H4 (cell line): ENCODE measurements at regions not wholly inside any gene's neighbourhood (a gene's known extent, or its start where the extent isn't known, plus 50 kb on each side); places are given as distances from the start of the nearest gene placed in this dataset.
A peak's percentile ranks its signal among the peaks of the same experiment; 100 is the strongest.

Experiments
- DNase-seq: peaks from one replicate; pipeline ENCODE4 v3.0.0-alpha.2; 2015; ENCODE audit warnings: low spot score

- DNase-seq, result no peak
Observed at GRCh38 chrX:43008356-43008755, 230.4 kb upstream of the PPP1R2C start.

- DNase-seq, result no peak
Observed at GRCh38 chrX:43016021-43016420, 238.1 kb upstream of the PPP1R2C start.

GRCh38 chrX:43018031-43018430 is 240.1 kb upstream of the PPP1R2C start:
- no peak for DNase-seq

- DNase-seq, result no peak
Observed at GRCh38 chrX:43019021-43019420, 241.1 kb upstream of the PPP1R2C start.

- no peak for DNase-seq
Observed at GRCh38 chrX:43025806-43026315, 247.9 kb upstream of the PPP1R2C start.

- no peak for DNase-seq
Observed at GRCh38 chrX:43064096-43064495, 286.1 kb upstream of the PPP1R2C start.

- DNase-seq, result no peak
Observed at GRCh38 chrX:43065978-43066377, 288.0 kb upstream of the PPP1R2C start.

GRCh38 chrX:43068639-43069038 is 290.7 kb upstream of the PPP1R2C start:
- no peak for DNase-seq

- no peak for DNase-seq
Observed at GRCh38 chrX:43083016-43083415, 305.1 kb upstream of the PPP1R2C start.

- DNase-seq, result no peak
Observed at GRCh38 chrX:43087830-43088229, 309.9 kb upstream of the PPP1R2C start.

GRCh38 chrX:43096830-43097229 is 318.9 kb upstream of the PPP1R2C start:
- DNase-seq, result no peak

- no peak for DNase-seq
Observed at GRCh38 chrX:43106009-43106408, 328.0 kb upstream of the PPP1R2C start.

- no peak for DNase-seq
Observed at GRCh38 chrX:43108828-43109227, 330.9 kb upstream of the PPP1R2C start.

- DNase-seq, result peak; percentile 4
Observed at GRCh38 chrX:43121637-43122036, 343.7 kb upstream of the PPP1R2C start.

- DNase-seq, result no peak
Observed at GRCh38 chrX:43139645-43140044, 361.7 kb upstream of the PPP1R2C start.

GRCh38 chrX:43140582-43140981 is 362.6 kb upstream of the PPP1R2C start:
- no peak for DNase-seq

- no peak for DNase-seq
Observed at GRCh38 chrX:43141885-43142284, 363.9 kb upstream of the PPP1R2C start.

- DNase-seq, result no peak
Observed at GRCh38 chrX:43148305-43148704, 370.3 kb upstream of the PPP1R2C start.

GRCh38 chrX:43165343-43165920 is 387.5 kb upstream of the PPP1R2C start:
- DNase-seq, result no peak

- DNase-seq, result no peak
Observed at GRCh38 chrX:43166874-43167273, 388.9 kb upstream of the PPP1R2C start.

GRCh38 chrX:43175434-43175833 is 397.5 kb upstream of the PPP1R2C start:
- DNase-seq, result no peak

- peak; percentile 26 for DNase-seq
Observed at GRCh38 chrX:43176686-43177085, 398.7 kb upstream of the PPP1R2C start.

- DNase-seq, result no peak
Observed at GRCh38 chrX:43188296-43188695, 410.3 kb upstream of the PPP1R2C start.

- DNase-seq, result no peak
Observed at GRCh38 chrX:43211570-43211969, 433.6 kb upstream of the PPP1R2C start.
